Mucosa of rectum (tissue), 2 donors: ENCODE measurements at regions not wholly inside any gene's neighbourhood (a gene's known extent, or its start where the extent isn't known, plus 50 kb on each side); places are given as distances from the start of the nearest gene placed in this dataset.
"Not testable (repeated sequence)": the region's sequence is repeated elsewhere in the genome, so short reads cannot be mapped to it uniquely, and the experiment has no call there.

ENCODE experiments used
- H3K27ac ChIP-seq, 2 donors: one replicate each; pipeline ENCODE4 v1.7.0; 2013; ENCODE audit warnings: inconsistent platforms in 2 of 2, low read depth in 2 of 2, low read length in 2 of 2
- H3K27me3 ChIP-seq, 2 donors: one replicate each; pipeline ENCODE4 v1.7.0; 2013; ENCODE audit warnings: low read length in 2 of 2; ENCODE audit not compliant: control insufficient read depth in 2 of 2, insufficient read depth in 2 of 2
- H3K36me3 ChIP-seq, 2 donors: one replicate each; pipeline ENCODE4 v1.7.0; 2013; ENCODE audit warnings: low read length in 2 of 2; ENCODE audit not compliant: control insufficient read depth in 2 of 2, insufficient read depth in 2 of 2
- H3K4me1 ChIP-seq, 2 donors: one replicate each; pipeline ENCODE4 v1.7.0; 2013; ENCODE audit warnings: low read length in 2 of 2, mild to moderate bottlenecking in 1 of 2; ENCODE audit not compliant: control insufficient read depth in 2 of 2, insufficient read depth in 2 of 2
- H3K4me3 ChIP-seq, 2 donors: one replicate each; pipeline ENCODE4 v1.7.0; 2013; ENCODE audit warnings: low read length in 2 of 2
- H3K9ac ChIP-seq, 2 donors: one replicate each; pipeline ENCODE4 v1.7.0; 2013; ENCODE audit warnings: low read length in 2 of 2, low read depth in 1 of 2, mild to moderate bottlenecking in 1 of 2
- H3K9me3 ChIP-seq, 2 donors: one replicate each; pipeline ENCODE4 v1.7.0; 2013; ENCODE audit warnings: low read length in 2 of 2; ENCODE audit not compliant: control insufficient read depth in 2 of 2
- donor health status: healthy.
- donor health status: Normal muscosa, but diverticular disease.

DNA sequence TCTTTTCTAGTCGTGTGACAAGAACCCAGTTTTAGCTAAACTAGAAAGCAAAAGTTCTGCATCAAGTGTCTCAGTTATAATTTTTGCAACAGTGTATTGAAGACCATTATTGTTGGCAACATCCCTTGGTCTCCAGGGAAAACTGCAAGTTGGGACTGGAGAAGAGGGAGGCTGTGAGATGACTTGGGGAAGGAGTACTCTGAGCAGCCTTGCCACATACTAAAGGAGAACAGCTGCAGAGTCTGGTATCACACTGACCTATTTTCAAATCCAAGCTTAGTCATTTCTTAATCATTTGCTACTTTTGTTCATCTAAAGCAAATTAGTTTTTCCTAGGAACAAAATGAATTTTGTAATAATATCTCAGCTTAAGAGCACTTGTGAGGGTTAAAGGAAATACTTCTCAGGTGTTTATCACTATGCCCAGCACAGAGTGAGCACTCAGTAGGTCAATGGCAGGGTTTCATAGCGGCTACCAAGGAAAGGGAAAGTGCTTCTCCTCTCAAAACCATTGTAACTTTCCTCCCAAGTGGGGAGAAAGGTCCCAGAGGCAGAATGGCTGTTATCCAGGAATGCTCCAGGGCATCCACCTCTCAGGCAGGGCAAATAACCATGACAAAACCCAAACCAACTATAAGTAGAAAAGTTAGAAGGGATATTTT is 247.1 kb downstream of the C11orf87 start:
- H3K4me1 ChIP-seq = no peaks in the 10 kb centered on the region
- H3K9me3 ChIP-seq = no peaks in the 10 kb centered on the region
- H3K27ac ChIP-seq = no peak overlapping the region
- no peaks in the 10 kb centered on the region for H3K36me3 ChIP-seq
- no peak overlapping the region for H3K4me3 ChIP-seq
- H3K27me3 ChIP-seq = no peaks in the 10 kb centered on the region
- no peak overlapping the region for H3K9ac ChIP-seq

GRCh38 chr11:109677231-109677630 is 255.2 kb downstream of the C11orf87 start:
- Histone ChIP-seq H3K4me1 (no peaks in the 10 kb centered on the region), H3K9me3 (no peaks in the 10 kb centered on the region), H3K36me3 (no peaks in the 10 kb centered on the region), H3K9ac (no peak overlapping the region), H3K27me3 (no peaks in the 10 kb centered on the region), H3K4me3 (no peak overlapping the region), H3K27ac (no peak overlapping the region)

GRCh38 chr11:109677876-109678275 is 255.9 kb downstream of the C11orf87 start:
- no peak overlapping the region for H3K9ac ChIP-seq
- H3K4me1 ChIP-seq = no peaks in the 10 kb centered on the region
- H3K27me3 ChIP-seq = no peaks in the 10 kb centered on the region
- H3K4me3 ChIP-seq = no peak overlapping the region
- H3K27ac ChIP-seq = no peak overlapping the region
- H3K9me3 ChIP-seq = no peaks in the 10 kb centered on the region
- no peaks in the 10 kb centered on the region for H3K36me3 ChIP-seq

DNA sequence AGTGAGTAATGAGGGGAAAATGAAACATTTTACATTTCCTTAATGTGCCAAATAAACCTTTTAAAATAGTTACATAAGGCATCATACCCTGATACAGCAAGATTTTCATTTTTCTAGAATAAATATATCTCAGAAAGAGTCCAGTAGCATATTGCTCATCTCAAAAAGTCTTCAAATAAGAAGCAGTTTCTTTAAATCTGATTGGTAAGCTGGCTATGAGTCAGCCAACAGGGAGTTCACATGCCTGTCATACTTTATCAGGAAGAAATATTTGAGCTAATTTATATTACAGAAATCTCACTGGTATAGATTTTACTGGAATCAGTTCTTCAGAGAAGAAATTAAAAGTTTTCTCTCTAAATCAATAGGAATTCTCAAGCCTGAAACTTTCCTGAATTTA is 258.1 kb downstream of the C11orf87 start:
- Histone ChIP-seq H3K4me3 (no peak overlapping the region), H3K36me3 (no peaks in the 10 kb centered on the region), H3K27me3 (no peaks in the 10 kb centered on the region), H3K27ac (no peak overlapping the region), H3K9me3 (no peaks in the 10 kb centered on the region), H3K9ac (no peak overlapping the region), H3K4me1 (no peaks in the 10 kb centered on the region)

- H3K36me3 ChIP-seq, H3K27me3 ChIP-seq, H3K4me1 ChIP-seq, H3K27ac ChIP-seq, H3K9ac ChIP-seq, H3K4me3 ChIP-seq, H3K9me3 ChIP-seq: not testable (repeated sequence)
Observed at GRCh38 chr11:109682788-109683187, 260.8 kb downstream of the C11orf87 start.

DNA sequence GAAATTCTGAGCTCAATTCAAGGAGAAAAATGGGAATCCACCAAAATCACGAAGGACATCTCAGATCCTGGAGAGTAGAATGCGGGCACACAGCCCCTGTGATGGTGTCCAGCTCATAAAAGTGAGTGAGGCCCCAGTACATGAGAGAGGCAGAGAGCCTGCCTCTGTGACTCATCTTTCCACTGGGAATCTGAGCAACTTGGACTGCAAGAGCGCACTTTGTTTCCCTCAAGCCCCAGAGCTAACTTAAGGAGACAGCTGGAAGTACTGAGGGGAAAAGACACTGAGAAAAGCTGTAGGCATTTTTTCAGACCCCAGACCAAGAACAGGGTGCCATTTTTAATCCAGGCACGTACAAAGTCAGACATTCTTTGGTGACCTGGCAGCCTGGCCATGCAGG is 273.7 kb downstream of the C11orf87 start:
- H3K4me3 ChIP-seq = no peak overlapping the region
- H3K27ac ChIP-seq = no peak overlapping the region
- H3K27me3 ChIP-seq = no peaks in the 10 kb centered on the region
- no peaks in the 10 kb centered on the region for H3K4me1 ChIP-seq
- H3K9me3 ChIP-seq = peaks cover 0 to 3% of the 10 kb centered on the region in 2 donors
- no peaks in the 10 kb centered on the region for H3K36me3 ChIP-seq
- no peak overlapping the region for H3K9ac ChIP-seq

DNA sequence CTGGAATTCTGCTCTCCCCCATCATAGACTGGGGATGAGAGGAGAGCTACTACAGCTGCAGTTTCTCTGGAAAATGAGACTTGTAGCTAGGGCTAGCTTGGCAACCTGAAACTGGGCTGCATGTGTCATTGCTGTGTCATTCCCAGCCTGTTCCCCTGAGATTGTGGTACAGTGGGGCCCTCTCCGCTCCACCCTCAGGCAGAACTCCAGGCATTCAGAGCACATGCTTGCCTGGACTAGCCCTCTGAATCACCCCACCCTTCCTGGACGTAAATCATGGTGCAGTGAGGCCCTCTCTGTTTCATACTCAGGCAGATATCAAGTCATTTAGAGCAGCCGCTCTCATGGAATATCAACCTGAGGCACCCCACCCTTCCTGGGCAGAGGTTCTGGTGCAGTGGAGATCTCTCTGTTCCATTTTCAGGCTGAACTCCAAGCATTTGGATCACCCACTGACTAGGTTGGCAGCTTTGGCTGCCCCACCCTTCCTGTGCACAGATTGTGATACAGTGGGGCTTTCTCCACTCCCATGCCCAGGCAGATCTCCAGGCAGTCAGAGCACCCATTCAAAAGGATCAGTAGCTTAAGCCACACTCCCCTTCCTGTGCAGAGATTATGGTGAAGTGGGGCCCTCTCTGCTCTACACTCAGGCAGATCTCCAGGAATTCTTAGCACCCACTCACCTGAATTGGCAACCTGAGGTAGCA is 274.4 kb downstream of the C11orf87 start:
- Histone ChIP-seq H3K36me3 (no peaks in the 10 kb centered on the region), H3K27ac (no peak overlapping the region), H3K9ac (no peak overlapping the region), H3K9me3 (peaks cover 0 to 3% of the 10 kb centered on the region in 2 donors), H3K4me3 (no peak overlapping the region), H3K4me1 (no peaks in the 10 kb centered on the region), H3K27me3 (no peaks in the 10 kb centered on the region)

DNA sequence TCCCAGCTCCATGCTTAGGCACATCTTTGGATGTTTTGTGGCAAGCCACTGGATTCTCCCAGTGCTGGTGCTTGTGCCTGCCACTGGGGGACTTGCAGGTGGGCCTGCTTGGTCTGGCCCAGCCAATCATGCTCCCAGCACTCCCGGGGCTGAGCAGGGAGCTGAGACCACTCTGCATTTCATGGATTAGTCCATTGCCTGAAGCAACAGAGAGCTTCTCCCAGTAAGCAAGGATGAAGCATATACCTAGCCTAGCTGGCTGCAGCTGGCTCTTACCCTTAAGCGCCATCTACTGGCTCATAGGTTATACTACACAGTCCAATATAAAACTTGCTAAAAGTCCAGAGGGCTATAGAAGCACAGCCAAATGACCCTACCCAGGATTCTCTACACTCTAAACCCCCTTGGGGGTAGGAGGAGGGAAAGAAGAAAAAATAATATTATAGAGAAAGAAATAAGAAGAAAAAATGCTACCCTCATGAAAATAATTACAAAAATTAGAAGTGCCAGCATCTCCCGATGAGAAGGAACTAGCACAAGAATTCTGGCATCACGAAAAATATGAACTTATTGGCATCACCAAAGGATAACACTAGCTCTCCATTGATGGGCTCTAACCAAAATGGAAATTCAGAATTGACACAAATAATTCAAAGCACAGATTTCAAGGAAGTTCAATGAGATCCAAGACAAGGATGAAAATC is 275.3 kb downstream of the C11orf87 start:
- Histone ChIP-seq H3K9me3 (peaks cover 0 to 3% of the 10 kb centered on the region in 2 donors), H3K9ac (no peak overlapping the region), H3K27ac (no peak overlapping the region), H3K36me3 (no peaks in the 10 kb centered on the region), H3K4me3 (no peak overlapping the region), H3K27me3 (no peaks in the 10 kb centered on the region), H3K4me1 (no peaks in the 10 kb centered on the region)

- no peak overlapping the region for H3K9ac ChIP-seq
- peaks cover 0 to 3% of the 10 kb centered on the region in 2 donors for H3K9me3 ChIP-seq
- H3K27me3 ChIP-seq = no peaks in the 10 kb centered on the region
- H3K36me3 ChIP-seq = no peaks in the 10 kb centered on the region
- no peak overlapping the region for H3K27ac ChIP-seq
- no peak overlapping the region for H3K4me3 ChIP-seq
- no peaks in the 10 kb centered on the region for H3K4me1 ChIP-seq
Observed at GRCh38 chr11:109698237-109698636, 276.2 kb downstream of the C11orf87 start.

DNA sequence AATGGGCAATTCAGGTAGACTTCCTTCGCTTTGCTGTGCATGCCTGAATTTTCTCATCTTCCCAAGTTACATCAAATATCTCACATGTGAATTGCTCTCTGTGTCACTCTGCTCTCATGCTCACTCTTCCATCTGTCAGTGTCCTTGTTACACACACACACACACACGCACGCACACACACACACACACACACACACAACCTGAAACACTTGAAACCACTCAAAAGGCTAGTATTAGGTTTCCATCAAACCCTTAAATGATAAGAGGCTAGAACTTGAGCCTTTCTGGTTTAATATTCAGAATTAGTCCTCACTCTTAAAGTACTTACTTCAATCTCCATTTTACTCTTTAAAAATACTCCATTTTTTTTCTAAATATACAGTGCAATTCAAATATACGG is 282.4 kb downstream of the C11orf87 start:
- H3K4me1 ChIP-seq = no peaks in the 10 kb centered on the region

More for the DNA sequence above, 282.4 kb downstream of the C11orf87 start:
- no peak overlapping the region for H3K4me3 ChIP-seq
- H3K9me3 ChIP-seq = no peaks in the 10 kb centered on the region
- no peaks in the 10 kb centered on the region for H3K27me3 ChIP-seq
- no peaks in the 10 kb centered on the region for H3K36me3 ChIP-seq
- no peak overlapping the region for H3K9ac ChIP-seq
- no peak overlapping the region for H3K27ac ChIP-seq
